ENCODE measurements at regions not wholly inside any gene's neighbourhood (a gene's known extent, or its start where the extent isn't known, plus 50 kb on each side); places are given as distances from the start of the nearest gene placed in this dataset.

GRCh38 chr13:85228692-85229091, 570.5 kb downstream of the SLITRK6 start:
- no peak overlapping the region for H3K27ac ChIP-seq (ENCODE audit: low read depth, low read length)
- 100% methylated on average over 1 of the region's 2 CpGs for WGBS (ENCODE audit: insufficient coverage)
- H3K27me3 ChIP-seq (ENCODE audit: control insufficient read depth, insufficient read depth, low read length): no peaks in the 10 kb centered on the region
- no peak for DNase-seq (ENCODE audit: low read depth in 4 of 6, low spot score in 6 of 6)
- no peak overlapping the region for H3K4me3 ChIP-seq (ENCODE audit: low read depth, low read length)
- no peaks in the 10 kb centered on the region for H3K4me1 ChIP-seq (ENCODE audit: control insufficient read depth, insufficient read depth, low read length)
- H3K36me3 ChIP-seq (ENCODE audit: control insufficient read depth, insufficient read depth, low read length): no peaks in the 10 kb centered on the region
- H3K9me3 ChIP-seq (ENCODE audit: control insufficient read depth, insufficient read depth, low read length): no peaks in the 10 kb centered on the region

- Histone ChIP-seq H3K9me3 (ENCODE audit: control insufficient read depth, insufficient read depth, low read length) (no peaks in the 10 kb centered on the region), H3K4me3 (ENCODE audit: low read depth, low read length) (no peak overlapping the region), H3K36me3 (ENCODE audit: control insufficient read depth, insufficient read depth, low read length) (no peaks in the 10 kb centered on the region), H3K4me1 (ENCODE audit: control insufficient read depth, insufficient read depth, low read length) (no peaks in the 10 kb centered on the region), H3K27ac (ENCODE audit: low read depth, low read length) (no peak overlapping the region), H3K27me3 (ENCODE audit: control insufficient read depth, insufficient read depth, low read length) (no peaks in the 10 kb centered on the region)
- WGBS (ENCODE audit: insufficient coverage): no CpG with 5 or more reads among the region's 4 CpGs
- DNase-seq (ENCODE audit: low read depth in 4 of 6, low spot score in 6 of 6): peak in 2 of 6 donors; percentile 4 to 47
Observed at GRCh38 chr13:85223883-85224656, 575.1 kb downstream of the SLITRK6 start.

- no peaks in the 10 kb centered on the region for H3K9me3 ChIP-seq (ENCODE audit: control insufficient read depth, insufficient read depth, low read length)
- H3K27ac ChIP-seq (ENCODE audit: low read depth, low read length): no peak overlapping the region
- DNase-seq (ENCODE audit: low read depth in 4 of 6, low spot score in 6 of 6): no peak
- no peaks in the 10 kb centered on the region for H3K27me3 ChIP-seq (ENCODE audit: control insufficient read depth, insufficient read depth, low read length)
- no peaks in the 10 kb centered on the region for H3K4me1 ChIP-seq (ENCODE audit: control insufficient read depth, insufficient read depth, low read length)
- H3K36me3 ChIP-seq (ENCODE audit: control insufficient read depth, insufficient read depth, low read length): no peaks in the 10 kb centered on the region
- H3K4me3 ChIP-seq (ENCODE audit: low read depth, low read length): no peak overlapping the region
Observed at GRCh38 chr13:85216576-85216975, 582.6 kb downstream of the SLITRK6 start.

- Histone ChIP-seq H3K9me3 (ENCODE audit: control insufficient read depth, insufficient read depth, low read length) (peaks cover 3% of the 10 kb centered on the region), H3K36me3 (ENCODE audit: control insufficient read depth, insufficient read depth, low read length) (no peaks in the 10 kb centered on the region), H3K27ac (ENCODE audit: low read depth, low read length) (no peak overlapping the region), H3K4me1 (ENCODE audit: control insufficient read depth, insufficient read depth, low read length) (no peaks in the 10 kb centered on the region), H3K27me3 (ENCODE audit: control insufficient read depth, insufficient read depth, low read length) (no peaks in the 10 kb centered on the region), H3K4me3 (ENCODE audit: low read depth, low read length) (no peak overlapping the region)
- WGBS (ENCODE audit: insufficient coverage): no CpG with 5 or more reads among the region's 2 CpGs
- no peak for DNase-seq (ENCODE audit: low read depth in 4 of 6, low spot score in 6 of 6)
Observed at GRCh38 chr13:85212692-85213091, 586.5 kb downstream of the SLITRK6 start.

GRCh38 chr13:85204668-85205344, 594.4 kb downstream of the SLITRK6 start:
- no peaks in the 10 kb centered on the region for H3K4me1 ChIP-seq (ENCODE audit: control insufficient read depth, insufficient read depth, low read length)
- H3K27me3 ChIP-seq (ENCODE audit: control insufficient read depth, insufficient read depth, low read length): no peaks in the 10 kb centered on the region
- H3K27ac ChIP-seq (ENCODE audit: low read depth, low read length): no peak overlapping the region
- 90% methylated on average over 48 of the region's 53 CpGs for WGBS (ENCODE audit: insufficient coverage)
- no peak for DNase-seq (ENCODE audit: low read depth in 4 of 6, low spot score in 6 of 6)
- no peaks in the 10 kb centered on the region for H3K36me3 ChIP-seq (ENCODE audit: control insufficient read depth, insufficient read depth, low read length)
- peaks cover 3% of the 10 kb centered on the region for H3K9me3 ChIP-seq (ENCODE audit: control insufficient read depth, insufficient read depth, low read length)
- no peak overlapping the region for H3K4me3 ChIP-seq (ENCODE audit: low read depth, low read length)

- WGBS (ENCODE audit: insufficient coverage): 100% methylated on average over 1 of the region's 1 CpG
- Histone ChIP-seq H3K4me1 (ENCODE audit: control insufficient read depth, insufficient read depth, low read length) (no peaks in the 10 kb centered on the region), H3K9me3 (ENCODE audit: control insufficient read depth, insufficient read depth, low read length) (peaks cover 4% of the 10 kb centered on the region), H3K36me3 (ENCODE audit: control insufficient read depth, insufficient read depth, low read length) (no peaks in the 10 kb centered on the region), H3K27ac (ENCODE audit: low read depth, low read length) (no peak overlapping the region), H3K27me3 (ENCODE audit: control insufficient read depth, insufficient read depth, low read length) (no peaks in the 10 kb centered on the region), H3K4me3 (ENCODE audit: low read depth, low read length) (no peak overlapping the region)
- no peak for DNase-seq (ENCODE audit: low read depth in 4 of 6, low spot score in 6 of 6)
Observed at GRCh38 chr13:85197431-85197830, 601.8 kb downstream of the SLITRK6 start.

- H3K4me3 ChIP-seq (ENCODE audit: low read depth, low read length): no peak overlapping the region
- DNase-seq (ENCODE audit: low read depth in 4 of 6, low spot score in 6 of 6): no peak
- no peaks in the 10 kb centered on the region for H3K4me1 ChIP-seq (ENCODE audit: control insufficient read depth, insufficient read depth, low read length)
- H3K9me3 ChIP-seq (ENCODE audit: control insufficient read depth, insufficient read depth, low read length): peaks cover 4% of the 10 kb centered on the region
- no peaks in the 10 kb centered on the region for H3K36me3 ChIP-seq (ENCODE audit: control insufficient read depth, insufficient read depth, low read length)
- H3K27ac ChIP-seq (ENCODE audit: low read depth, low read length): no peak overlapping the region
- H3K27me3 ChIP-seq (ENCODE audit: control insufficient read depth, insufficient read depth, low read length): no peaks in the 10 kb centered on the region
Observed at GRCh38 chr13:85194482-85194881, 604.7 kb downstream of the SLITRK6 start.

GRCh38 chr13:85191996-85192718, 607.1 kb downstream of the SLITRK6 start:
- Histone ChIP-seq H3K9me3 (ENCODE audit: control insufficient read depth, insufficient read depth, low read length) (peaks cover 4% of the 10 kb centered on the region), H3K4me3 (ENCODE audit: low read depth, low read length) (no peak overlapping the region), H3K27ac (ENCODE audit: low read depth, low read length) (no peak overlapping the region), H3K4me1 (ENCODE audit: control insufficient read depth, insufficient read depth, low read length) (no peaks in the 10 kb centered on the region), H3K27me3 (ENCODE audit: control insufficient read depth, insufficient read depth, low read length) (no peaks in the 10 kb centered on the region), H3K36me3 (ENCODE audit: control insufficient read depth, insufficient read depth, low read length) (no peaks in the 10 kb centered on the region)
- WGBS (ENCODE audit: insufficient coverage): no CpG with 5 or more reads among the region's 1 CpG
- DNase-seq (ENCODE audit: low read depth in 4 of 6, low spot score in 6 of 6): no peak

- H3K4me3 ChIP-seq (ENCODE audit: low read depth, low read length): no peak overlapping the region
- H3K27me3 ChIP-seq (ENCODE audit: control insufficient read depth, insufficient read depth, low read length): no peaks in the 10 kb centered on the region
- no peaks in the 10 kb centered on the region for H3K36me3 ChIP-seq (ENCODE audit: control insufficient read depth, insufficient read depth, low read length)
- no peak overlapping the region for H3K27ac ChIP-seq (ENCODE audit: low read depth, low read length)
- no CpG with 5 or more reads among the region's 2 CpGs for whole genome bisulfite sequencing (ENCODE audit: insufficient coverage)
- H3K9me3 ChIP-seq (ENCODE audit: control insufficient read depth, insufficient read depth, low read length): no peaks in the 10 kb centered on the region
- no peaks in the 10 kb centered on the region for H3K4me1 ChIP-seq (ENCODE audit: control insufficient read depth, insufficient read depth, low read length)
- no peak for DNase-seq (ENCODE audit: low read depth in 4 of 6, low spot score in 6 of 6)
Observed at GRCh38 chr13:85186356-85187045, 612.7 kb downstream of the SLITRK6 start.

Measured in spinal cord (tissue), 9 donors.